Middle frontal gyrus (tissue), 1 donor: ENCODE measurements at regions not wholly inside any gene's neighbourhood (a gene's known extent, or its start where the extent isn't known, plus 50 kb on each side); places are given as distances from the start of the nearest gene placed in this dataset.
"Not testable (repeated sequence)": the region's sequence is repeated elsewhere in the genome, so short reads cannot be mapped to it uniquely, and the experiment has no call there.

Source experiments
- DNase-seq: peaks from one replicate; pipeline ENCODE4 v3.0.0-alpha.2; 2015; ENCODE audit warnings: low spot score; ENCODE audit errors: extremely low spot score

DNA sequence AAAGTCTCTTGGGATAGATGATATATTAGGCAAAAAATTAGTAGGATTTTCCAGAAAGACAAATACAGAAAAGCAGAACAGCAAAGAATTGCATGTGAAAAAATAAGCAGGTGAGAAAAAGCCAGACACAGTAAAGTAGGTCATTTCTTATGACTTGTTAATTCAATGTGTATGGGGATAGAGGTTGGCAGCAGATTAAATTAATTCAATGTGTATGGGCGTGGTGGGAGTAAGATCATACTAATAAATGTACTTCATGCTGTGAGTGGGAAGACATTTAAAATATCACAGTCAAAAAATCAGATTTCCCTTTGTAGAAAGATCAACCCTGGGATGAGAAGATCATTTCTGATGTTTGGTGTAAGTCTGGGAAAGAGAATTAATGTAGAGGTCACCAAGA is 1146.4 kb upstream of the INTU start:
- no peak for DNase-seq

DNA sequence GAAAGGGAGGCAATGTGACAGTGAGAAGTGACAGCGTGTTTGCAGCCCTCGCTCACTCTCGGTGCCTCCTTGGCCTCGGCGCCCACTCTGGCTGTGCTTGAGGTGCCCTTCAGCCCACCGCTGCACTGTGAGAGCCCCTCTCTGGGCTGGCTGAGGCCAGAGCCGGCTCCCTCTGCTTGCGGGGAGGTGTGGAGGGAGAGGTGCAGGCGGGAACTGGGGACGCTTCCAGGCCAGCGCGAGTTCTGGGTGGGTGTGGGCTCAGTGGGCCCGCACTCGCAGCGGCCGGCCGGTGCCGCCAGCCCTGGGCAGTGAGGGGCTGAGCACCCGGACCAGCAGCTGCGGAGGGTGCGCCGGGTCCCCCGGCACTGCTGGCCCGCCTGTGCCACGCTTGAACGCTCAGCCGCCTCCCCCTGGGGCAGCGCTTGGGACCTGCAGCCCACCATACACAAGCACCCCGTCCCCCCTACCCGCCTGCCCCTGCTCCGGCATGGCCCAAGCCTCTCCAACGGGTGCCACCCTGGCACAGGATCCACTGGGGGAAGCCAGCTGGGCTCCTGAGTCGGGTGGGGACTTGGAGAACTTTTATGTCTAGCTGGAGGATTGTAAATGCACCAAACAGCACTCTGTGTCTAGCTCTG is 1142.8 kb upstream of the INTU start:
- no peak for DNase-seq

DNA sequence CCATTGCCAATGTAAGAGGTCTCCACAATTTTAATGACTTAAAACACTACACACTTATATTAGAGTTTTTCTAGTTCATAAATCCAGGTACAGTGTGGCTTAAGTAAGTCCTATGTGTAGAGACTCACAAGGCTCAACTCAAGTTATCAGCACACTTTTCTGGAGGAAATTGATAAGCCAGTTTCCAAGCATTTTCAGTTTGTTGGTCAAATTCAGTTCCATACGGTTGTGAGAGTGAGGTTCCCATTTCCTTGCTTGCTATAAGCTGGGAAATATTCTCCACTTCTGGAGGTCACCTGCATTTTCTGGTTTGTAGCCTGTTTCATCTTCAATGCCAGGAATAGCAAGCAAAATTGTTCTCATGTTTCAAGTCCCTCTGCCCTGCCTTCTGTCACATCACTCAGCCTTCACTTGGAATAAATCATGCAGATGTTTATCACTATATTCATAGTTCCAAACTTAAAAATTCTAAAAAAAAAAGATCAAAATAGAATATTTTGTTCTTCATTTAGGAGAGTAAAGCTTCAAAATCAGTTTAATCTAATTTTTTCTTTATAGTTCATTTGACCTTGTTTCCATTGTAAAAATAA is 1137.5 kb upstream of the INTU start:
- DNase-seq: no peak

DNA sequence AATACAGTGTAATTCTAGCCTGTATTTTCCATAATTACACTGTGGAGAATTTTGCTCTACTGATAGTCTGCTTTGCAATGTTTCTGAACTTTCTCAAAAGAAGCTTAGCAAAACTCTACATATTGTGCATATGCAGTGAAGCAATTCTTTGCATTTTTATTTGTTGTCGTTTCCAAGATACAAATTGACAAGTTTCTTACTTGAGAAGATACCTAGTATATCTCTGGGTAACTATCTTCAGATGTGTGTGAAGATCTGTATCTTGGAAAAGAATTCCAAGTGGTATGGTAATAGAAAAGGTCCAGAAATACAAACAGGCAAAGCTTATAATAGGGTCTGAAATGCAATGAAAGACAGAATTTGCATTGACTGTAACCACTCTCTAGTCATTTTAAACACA is 1119.8 kb upstream of the INTU start:
- DNase-seq: no peak

DNA sequence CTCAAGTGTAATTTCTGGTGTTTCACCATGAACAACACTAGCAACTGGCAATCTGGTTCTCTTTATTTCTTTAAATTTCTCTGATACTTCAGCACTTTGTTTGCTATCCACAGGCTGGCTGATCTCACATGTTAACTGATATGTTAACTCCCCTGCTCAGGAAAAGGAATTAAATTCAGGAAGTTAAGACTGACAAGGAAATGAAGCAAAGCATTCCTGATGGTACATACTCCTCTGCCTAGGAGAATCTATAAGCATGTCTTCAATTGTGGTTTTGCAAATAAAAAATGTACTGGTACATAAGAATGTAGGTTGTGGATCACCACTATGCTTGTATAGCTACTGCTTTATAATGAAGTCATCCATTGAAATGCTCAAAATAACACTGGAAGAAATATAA is 1119.2 kb upstream of the INTU start:
- DNase-seq: no peak

DNA sequence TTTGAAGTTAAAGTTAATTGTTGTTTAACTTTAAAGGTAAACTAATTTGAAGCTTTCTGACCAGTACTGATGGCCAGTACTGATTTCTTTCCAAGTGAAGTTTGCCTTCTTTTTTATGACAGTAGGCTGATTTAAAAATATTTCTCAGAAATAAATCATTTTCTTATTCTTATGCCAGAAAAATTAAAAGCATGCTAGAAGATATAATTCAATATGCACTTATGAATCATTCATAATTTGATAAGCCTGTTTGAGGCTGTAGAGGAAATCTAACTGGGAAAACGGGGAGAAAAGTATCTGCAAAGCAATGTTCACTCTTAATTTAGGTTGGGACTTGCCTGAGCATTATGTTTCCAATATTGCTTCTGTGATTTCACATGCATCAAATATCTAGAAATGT is 1112.0 kb upstream of the INTU start:
- no peak for DNase-seq

DNA sequence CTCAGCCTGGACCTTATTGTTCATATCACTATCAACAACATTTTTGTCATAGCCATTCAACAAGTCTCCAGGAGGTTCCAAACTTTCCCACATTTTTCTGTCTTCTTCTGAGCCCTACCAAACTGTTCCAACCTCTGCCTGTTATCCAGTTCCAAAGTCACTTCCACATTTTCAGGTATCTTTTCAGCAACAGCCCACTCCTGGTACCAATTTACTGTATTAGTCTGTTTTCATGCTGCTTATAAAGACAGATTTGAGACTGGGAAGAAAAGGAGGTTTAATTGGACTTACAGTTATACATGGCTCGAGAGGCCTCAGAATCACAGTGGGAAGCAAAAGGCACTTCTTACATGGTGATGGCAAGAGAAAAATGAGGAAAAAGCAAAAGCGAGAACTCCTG is 1107.4 kb upstream of the INTU start:
- not testable (repeated sequence) for DNase-seq

DNA sequence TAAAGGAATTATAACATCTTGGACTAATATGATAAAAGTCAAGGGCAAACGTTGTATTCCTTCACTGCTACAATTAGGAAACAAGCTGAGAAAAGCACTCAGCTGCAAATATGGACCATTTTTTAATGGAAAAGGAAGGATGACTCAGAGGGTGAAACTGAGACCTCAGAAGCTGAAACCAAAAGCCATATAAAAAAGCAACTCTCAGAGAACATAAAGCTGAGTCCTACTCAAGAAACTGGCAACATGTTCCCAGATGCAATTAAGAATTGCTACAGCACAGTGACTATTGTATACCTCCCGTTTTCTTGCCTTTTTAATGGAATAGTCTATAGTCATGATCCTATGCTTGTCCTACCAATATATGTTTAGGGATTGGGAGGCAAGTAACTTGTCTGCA is 1106.4 kb upstream of the INTU start:
- DNase-seq: no peak

DNA sequence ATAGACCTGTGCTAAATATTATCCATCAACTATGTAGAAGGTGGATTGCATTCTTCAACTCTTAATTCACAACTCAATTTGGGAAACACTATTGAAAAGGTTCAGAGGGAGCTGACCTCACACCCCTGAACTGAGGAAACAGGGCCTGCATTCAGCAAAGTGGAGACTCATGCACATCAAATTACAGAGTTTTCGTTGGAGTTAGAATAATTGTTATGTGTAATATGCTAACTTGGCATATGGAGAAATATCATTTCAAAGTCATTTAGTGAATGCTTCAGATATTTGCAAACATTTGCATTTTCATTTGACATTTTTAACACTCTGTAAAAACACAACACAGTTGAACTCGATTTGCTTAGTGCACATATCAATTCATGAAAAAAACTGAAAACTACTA is 1102.8 kb upstream of the INTU start:
- DNase-seq: no peak

DNA sequence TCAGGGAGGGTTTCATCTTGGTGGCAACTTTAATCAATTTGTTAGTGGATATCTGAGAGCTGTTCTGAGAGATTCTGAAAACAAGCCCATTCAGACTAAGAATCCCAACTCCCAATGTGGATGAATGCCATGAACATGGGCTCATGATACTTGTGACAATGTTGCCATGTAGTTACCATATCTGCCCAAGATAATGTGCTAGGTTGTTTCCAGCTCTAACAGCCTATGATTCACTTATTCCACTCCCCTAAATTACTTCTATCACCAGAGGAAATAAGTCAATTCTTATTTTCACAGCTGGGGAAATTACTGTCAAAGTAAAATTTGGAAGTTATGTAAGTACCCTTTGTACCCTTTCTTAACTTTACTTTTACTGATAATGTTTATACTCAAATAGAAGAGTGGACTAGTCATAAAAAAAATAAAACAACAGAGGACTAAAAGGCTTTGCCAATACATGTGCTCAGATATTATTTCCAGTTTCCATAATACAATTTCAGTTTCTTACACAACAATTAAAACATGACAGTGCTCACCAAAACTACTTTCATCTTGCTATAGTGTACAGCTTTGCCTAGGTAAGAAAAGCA is 1101.7 kb upstream of the INTU start:
- no peak for DNase-seq

DNA sequence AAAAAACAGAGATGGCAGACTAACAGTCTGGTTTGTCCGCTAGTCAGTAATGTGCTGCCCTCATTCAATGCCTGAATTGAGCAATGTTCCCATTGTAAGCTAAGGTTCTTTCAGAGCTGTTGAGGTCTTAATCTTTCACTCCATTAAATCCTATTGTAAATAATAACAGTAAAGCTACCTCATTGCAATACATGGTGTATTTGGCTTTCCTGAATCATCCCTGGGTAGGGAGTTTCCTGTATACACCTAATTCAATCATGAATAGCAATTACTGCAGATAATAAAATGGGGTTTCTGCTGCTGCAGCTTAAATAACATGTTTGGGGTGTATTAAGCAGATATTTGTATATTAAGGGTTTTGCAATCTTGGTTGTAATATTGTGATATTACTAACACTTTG is 1100.2 kb upstream of the INTU start:
- DNase-seq: no peak

DNA sequence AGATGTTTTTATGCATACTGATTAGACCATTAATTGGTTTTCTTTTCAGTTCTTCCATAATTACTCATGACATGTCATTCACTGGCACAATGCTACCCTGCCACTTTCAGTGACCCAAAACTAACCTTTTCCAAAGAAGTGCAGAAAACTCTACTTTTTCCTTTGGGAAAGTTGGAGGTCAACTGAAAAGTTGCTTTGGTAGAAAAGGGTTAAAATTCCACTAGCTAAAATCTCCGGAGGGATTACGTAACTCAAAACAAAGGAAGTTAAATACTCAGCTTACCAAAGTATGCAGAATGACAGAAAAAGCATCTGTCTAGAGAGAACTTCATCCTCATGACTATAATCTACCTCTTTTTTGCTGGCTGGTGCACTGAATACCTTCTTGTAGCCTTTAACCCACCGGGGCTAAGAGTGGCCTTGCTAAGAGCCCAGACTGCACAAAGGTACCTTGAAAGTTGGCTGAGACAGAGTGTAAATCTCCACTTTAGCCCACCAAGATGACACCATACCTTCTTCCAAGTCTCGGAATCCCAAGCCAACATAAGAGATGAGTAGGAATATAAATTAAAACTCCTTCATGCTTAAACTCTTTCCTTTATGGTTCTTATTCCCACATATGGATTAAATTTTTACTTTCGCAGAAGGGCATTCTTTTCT is 1099.5 kb upstream of the INTU start:
- DNase-seq: no peak

DNA sequence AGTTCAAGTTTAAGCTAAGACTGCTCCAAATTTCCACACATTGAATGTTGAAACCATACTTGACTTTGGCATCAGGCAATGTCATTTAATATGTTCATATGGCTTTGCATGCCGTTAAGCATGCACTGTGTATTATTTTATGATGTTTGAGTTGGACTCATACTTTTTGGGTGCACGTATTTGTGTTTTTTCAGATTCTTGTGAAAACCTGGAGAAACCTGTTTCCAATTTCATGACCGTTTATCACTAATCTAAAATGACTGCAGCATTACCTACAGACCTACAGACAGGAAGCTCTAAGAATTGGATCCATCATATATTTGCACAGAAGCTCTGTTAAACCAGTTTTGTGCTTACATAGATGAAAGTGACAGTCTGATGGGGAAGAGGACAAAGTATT is 1093.0 kb upstream of the INTU start:
- DNase-seq: no peak

DNA sequence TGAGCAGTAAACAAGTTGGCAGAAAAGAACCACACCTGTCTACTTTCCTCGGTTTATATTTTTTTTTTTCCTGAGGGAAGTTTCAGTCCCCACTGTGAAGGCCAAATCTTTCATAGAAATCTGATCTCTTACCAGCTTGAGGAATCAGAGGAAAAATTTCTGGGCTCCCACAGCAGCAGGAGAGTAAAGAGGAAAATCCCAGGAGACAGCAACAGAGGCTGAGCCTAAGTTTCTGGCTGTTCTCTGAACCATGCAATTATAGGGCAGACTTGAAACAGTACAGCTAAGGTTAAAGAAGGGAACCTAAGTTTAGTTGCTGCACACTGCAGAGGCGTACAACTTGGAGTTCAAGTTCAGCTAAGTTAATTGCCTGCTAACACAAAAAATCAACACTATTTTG is 1090.9 kb upstream of the INTU start:
- DNase-seq: no peak

DNA sequence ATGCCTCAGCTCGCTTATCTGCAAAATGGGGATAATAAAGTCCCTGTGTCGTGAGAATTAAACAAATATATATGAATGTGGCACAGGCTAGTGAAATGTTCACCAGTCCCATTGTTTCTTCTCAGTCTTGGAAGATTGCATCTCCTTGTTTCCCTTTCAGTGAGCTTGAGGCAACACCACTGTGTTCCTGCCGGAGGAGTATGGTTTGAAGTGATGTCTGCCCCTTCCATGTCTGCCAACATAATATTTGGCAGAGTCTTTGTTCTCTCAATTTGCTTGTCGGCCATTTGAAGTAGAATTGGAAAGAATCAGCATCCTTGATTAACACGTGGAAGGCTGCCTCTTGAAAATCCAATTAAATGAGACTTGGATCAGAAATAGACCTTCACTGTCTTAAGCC is 1088.5 kb upstream of the INTU start:
- no peak for DNase-seq

DNA sequence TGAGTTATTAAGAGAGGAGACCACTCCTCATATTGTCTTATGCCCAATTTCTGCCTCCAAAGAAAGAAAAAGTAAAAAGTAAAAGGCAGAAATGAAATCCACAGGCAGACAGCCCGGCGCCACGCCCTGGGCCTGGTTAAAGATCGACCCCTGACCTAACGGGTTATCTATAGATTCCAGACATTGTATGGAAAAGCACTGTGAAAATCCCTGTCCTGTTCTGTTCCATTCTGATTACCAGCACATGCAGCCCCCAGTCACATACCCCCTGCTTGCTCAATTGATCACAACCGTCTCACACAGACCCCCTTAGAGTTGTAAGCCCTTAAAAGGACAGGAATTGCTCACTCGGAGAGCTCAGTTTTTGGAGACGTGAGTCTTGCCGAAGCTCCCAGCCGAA is 1086.6 kb upstream of the INTU start:
- DNase-seq: not testable (repeated sequence)

DNA sequence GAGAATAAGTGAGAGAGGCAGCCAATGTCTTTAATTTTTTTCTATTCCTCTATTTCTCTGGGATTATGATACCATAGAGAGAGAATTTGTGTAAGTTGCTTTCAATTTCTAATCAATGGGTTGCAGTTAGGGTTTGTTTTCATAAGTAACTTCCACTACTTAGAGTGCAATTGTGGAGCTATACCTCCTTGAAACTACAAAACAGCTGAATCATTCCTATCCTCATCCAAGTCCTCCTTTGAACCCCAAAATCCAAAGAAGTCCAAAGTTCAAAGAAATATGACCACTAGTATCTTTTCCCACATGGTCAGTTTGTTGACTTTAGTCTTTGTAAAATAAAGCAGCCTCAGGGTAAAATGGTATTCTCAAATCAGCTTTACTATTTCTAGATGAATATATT is 1085.4 kb upstream of the INTU start:
- DNase-seq: no peak

DNA sequence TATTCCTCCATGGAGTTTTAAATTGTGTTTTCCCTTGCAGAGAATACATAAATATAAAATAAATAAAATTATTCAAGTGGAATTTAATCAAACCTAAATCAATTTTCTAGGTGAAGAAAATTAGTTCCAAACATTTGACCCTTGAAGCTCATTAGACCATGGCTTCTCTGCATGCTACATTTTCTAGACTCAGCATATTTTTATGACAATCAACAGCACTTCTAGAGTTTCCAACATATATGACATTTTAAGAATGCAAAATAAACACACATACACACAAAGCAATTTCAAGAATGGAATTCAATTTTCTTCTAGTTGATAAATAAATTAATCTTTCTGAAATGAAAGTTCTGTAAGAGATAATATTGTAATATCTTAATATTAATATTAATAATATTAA is 1083.9 kb upstream of the INTU start:
- no peak for DNase-seq

DNA sequence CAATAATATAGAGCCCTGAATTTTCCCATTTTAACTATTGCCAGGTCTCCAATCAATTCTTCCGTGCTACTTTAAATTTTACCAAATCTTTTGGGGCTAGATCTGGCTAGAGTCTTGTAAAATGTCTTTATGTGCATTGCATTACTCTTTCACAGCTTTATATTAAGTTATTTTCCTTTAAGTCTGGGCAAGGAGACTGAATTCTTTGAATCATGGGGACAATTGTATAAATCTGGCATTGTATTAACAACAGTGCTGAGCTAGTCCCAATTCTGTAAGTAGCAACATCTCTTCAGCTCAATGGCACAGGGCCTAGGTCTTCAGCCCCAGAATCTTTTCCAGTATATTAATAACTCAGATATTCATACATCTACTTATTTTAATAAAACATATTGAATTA is 1080.4 kb upstream of the INTU start:
- no peak for DNase-seq

DNA sequence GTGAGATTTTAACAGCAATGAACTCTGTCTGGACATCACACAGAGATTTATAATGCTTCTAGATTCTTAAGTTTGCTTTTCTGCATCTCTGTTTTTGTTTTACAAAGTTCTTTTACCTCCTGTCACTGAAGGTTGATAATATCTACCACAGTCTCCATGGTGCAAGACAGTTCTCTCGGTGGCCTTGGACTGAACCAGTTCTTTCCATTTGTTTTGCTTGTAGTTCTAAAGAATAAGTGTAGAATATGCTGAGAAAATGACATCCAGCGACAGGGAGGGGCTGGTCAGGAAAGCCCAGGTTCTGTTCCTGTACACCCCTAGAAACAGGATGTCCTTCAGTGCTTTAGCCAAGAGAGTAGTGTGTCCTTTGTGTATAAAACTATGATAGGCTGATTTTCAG is 1079.5 kb upstream of the INTU start:
- DNase-seq: no peak

DNA sequence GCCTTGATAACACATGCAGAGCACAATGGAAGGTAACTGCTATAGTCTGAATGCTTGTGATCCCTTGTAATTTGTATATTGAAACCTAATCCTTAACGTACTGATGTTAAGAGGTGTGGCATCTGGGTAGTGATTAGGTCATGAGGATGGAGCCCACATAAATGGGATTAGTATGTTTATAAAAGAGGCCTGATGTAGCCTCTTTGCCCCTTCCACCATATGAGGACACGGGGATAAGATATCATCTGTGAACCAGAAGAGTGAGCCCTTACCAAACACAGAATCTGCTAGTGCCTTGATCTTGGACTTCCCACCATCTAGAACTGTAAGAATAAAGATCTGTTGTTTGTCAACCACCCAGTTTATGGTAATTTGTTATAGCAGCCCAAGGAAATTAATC is 1074.2 kb upstream of the INTU start:
- DNase-seq: no peak

DNA sequence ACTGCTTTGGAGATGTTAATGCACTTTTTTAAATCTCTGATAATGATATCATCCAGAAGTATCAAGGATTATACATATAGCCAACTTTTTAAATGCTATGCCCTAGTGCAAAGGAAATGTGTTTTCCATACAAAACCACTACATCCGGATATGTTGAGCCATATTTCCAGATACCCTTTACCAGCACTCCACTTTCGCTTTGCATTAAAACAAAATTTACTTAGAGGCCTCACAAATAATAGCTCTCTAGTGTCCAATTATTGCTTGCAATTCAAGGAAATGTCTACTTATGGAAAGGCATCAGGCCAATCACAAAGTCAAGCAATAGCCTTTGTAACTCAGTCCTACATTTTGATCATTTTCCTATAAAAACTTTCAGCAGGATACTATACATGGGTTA is 1072.8 kb upstream of the INTU start:
- no peak for DNase-seq

DNA sequence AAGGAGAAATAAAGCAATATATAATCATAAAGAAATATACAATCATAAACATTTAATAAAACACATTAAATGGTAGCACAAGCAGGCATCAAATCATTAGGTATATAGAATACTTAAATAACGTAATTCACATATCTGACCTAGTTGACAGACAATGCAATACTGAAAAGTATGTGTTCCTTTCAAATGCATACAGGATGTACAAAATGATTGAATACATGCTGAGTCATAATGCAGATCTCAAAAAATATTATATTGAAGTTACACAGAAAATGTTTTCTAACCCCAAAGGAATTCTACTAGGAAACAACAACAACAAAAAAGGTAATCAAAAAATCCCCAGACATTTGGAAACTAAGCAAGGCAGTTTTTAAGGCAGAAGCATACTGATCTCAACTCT is 1072.0 kb upstream of the INTU start:
- DNase-seq: no peak
